HG03575 (cell line): ENCODE measurements at regions not wholly inside any gene's neighbourhood (a gene's known extent, or its start where the extent isn't known, plus 50 kb on each side); places are given as distances from the start of the nearest gene placed in this dataset.

Experiments
- ATAC-seq: cut with Tn5 transposase; IDR thresholded peaks from one replicate; pipeline ENCODE4 v1.9.1; 2021; ENCODE audit not compliant: unreplicated experiment, insufficient number of reproducible peaks, low FRiP score; ENCODE audit errors: extremely low read depth

GRCh38 chr3:18758047-18758704, 333.0 kb upstream of the SATB1 start:
- no peak for ATAC-seq

- no peak for ATAC-seq
These were observed 332.3 kb upstream of the SATB1 start for GRCh38 chr3:18757476-18757875.

- no peak for ATAC-seq
These were observed 327.3 kb upstream of the SATB1 start for GRCh38 chr3:18752273-18752934.

GRCh38 chr3:18751514-18751913, 326.4 kb upstream of the SATB1 start:
- ATAC-seq: no peak

GRCh38 chr3:18747383-18747782, 322.2 kb upstream of the SATB1 start:
- no peak for ATAC-seq

- ATAC-seq: no peak
These were observed 320.3 kb upstream of the SATB1 start for GRCh38 chr3:18745472-18745871.

- no peak for ATAC-seq
These were observed 319.3 kb upstream of the SATB1 start for GRCh38 chr3:18744472-18744871.

GRCh38 chr3:18743761-18744160, 318.6 kb upstream of the SATB1 start:
- no peak for ATAC-seq

- ATAC-seq: peak; percentile 95
These were observed 315.8 kb upstream of the SATB1 start for GRCh38 chr3:18740631-18741583.

- no peak for ATAC-seq
These were observed 313.9 kb upstream of the SATB1 start for GRCh38 chr3:18739099-18739433.

GRCh38 chr3:18738393-18739098, 313.4 kb upstream of the SATB1 start:
- no peak for ATAC-seq

GRCh38 chr3:18735005-18735404, 309.9 kb upstream of the SATB1 start:
- ATAC-seq: no peak

- ATAC-seq: no peak
These were observed 309.2 kb upstream of the SATB1 start for GRCh38 chr3:18734309-18734708.

- ATAC-seq: no peak
These were observed 307.3 kb upstream of the SATB1 start for GRCh38 chr3:18732474-18732873.

GRCh38 chr3:18730491-18730890, 305.4 kb upstream of the SATB1 start:
- no peak for ATAC-seq

GRCh38 chr3:18729671-18730070, 304.5 kb upstream of the SATB1 start:
- ATAC-seq: no peak

GRCh38 chr3:18725668-18726407, 300.7 kb upstream of the SATB1 start:
- ATAC-seq: no peak

- ATAC-seq: no peak
These were observed 299.3 kb upstream of the SATB1 start for GRCh38 chr3:18724456-18724855.
